HL-60 (cell line): ENCODE measurements at regions not wholly inside any gene's neighbourhood (a gene's known extent, or its start where the extent isn't known, plus 50 kb on each side); places are given as distances from the start of the nearest gene placed in this dataset.

Experiments used
- DNase-seq, 2 experiments: peaks; one replicate each; pipeline ENCODE4 v3.0.0-alpha.2; 2010 to 2020; ENCODE audit warnings: low read depth in 1 of 2, low spot score in 1 of 2
- H3K27ac ChIP-seq: fragments of 250-450 bp; sonication (Bioruptor Pico); replicated peaks from 2 replicates; pipeline ENCODE4 v1.5.1; 2020; ENCODE audit warnings: mild to moderate bottlenecking, moderate library complexity
- H3K27me3 ChIP-seq: fragments of 250-450 bp; sonication (Bioruptor Pico); 2 replicates; pipeline ENCODE4 v1.5.1; 2021; ENCODE audit warnings: mild to moderate bottlenecking, moderate library complexity; ENCODE audit not compliant: insufficient read depth, poor library complexity, severe bottlenecking
- H3K4me3 ChIP-seq: replicated peaks from 2 replicates; pipeline ENCODE4 v1.5.1; 2011; ENCODE audit warnings: mild to moderate bottlenecking, control low read depth, low read length; ENCODE audit not compliant: insufficient read depth
- CTCF ChIP-seq: IDR thresholded peaks from one replicate; pipeline ENCODE4 v1.5.1; 2011; ENCODE audit warnings: low read length, control low read depth, inconsistent platforms; ENCODE audit not compliant: insufficient read depth
- GABPA ChIP-seq: IDR thresholded peaks from 2 replicates; pipeline ENCODE4 v1.6.1; 2012; ENCODE audit warnings: low read depth
- POLR2AphosphoS5 ChIP-seq: IDR thresholded peaks from 2 replicates; pipeline ENCODE4 v1.6.1; 2012; ENCODE audit warnings: low read depth
- REST ChIP-seq: IDR thresholded peaks from 2 replicates; pipeline ENCODE4 v1.6.1; 2012; ENCODE audit warnings: low read depth; ENCODE audit not compliant: insufficient replicate concordance
- SPI1 ChIP-seq: IDR thresholded peaks from 2 replicates; pipeline ENCODE4 v1.6.1; 2012; ENCODE audit warnings: low read depth, mild to moderate bottlenecking, borderline replicate concordance

- no peak overlapping the region for H3K4me3 ChIP-seq
- H3K27ac ChIP-seq = no peak overlapping the region
- DNase-seq = no peak
- H3K27me3 ChIP-seq = no peaks in the 10 kb centered on the region
- no peak for TF ChIP-seq POLR2AphosphoS5
- TF ChIP-seq GABPA = no peak
- TF ChIP-seq CTCF = no peak
- no peak for TF ChIP-seq REST
- no peak for TF ChIP-seq SPI1
These were observed 67.2 kb upstream of the DSC1 start for GRCh38 chr18:31229829-31230228.

GRCh38 chr18:31230495-31230894, 67.8 kb upstream of the DSC1 start:
- no peak for DNase-seq
- no peak for TF ChIP-seq CTCF
- no peak for TF ChIP-seq POLR2AphosphoS5
- no peak for TF ChIP-seq SPI1
- TF ChIP-seq REST = no peak
- TF ChIP-seq GABPA = no peak
- Histone ChIP-seq H3K27me3 (no peaks in the 10 kb centered on the region), H3K27ac (no peak overlapping the region), H3K4me3 (no peak overlapping the region)

GRCh38 chr18:31232013-31232412, 69.4 kb upstream of the DSC1 start:
- DNase-seq = no peak
- TF ChIP-seq POLR2AphosphoS5 = no peak
- no peak for TF ChIP-seq CTCF
- no peak for TF ChIP-seq GABPA
- no peak for TF ChIP-seq REST
- TF ChIP-seq SPI1 = no peak
- Histone ChIP-seq H3K27ac (no peak overlapping the region), H3K4me3 (no peak overlapping the region), H3K27me3 (no peaks in the 10 kb centered on the region)
